PC-3 (cell line): ENCODE measurements at regions not wholly inside any gene's neighbourhood (a gene's known extent, or its start where the extent isn't known, plus 50 kb on each side); places are given as distances from the start of the nearest gene placed in this dataset.
A peak's percentile ranks its signal among the peaks of the same experiment; 100 is the strongest.

ENCODE experiments used
- ATAC-seq: fragments of 200-7000 bp; cut with Tn5 transposase; 2 replicates; pipeline ENCODE4 v1.9.1; 2020; ENCODE audit warnings: mild to moderate bottlenecking, moderate library complexity
- BruUV-seq: library from RNA; stranded (reverse); fragments of 400-500 nt; replicated peaks from 2 replicates; lab custom pipeline; 2021; lab: Mats Ljungman, UMichigan
- CTCF ChIA-PET: fragments of 300-600 bp; sonication (Branson Sonifier 250); formaldehyde crosslinking; loops from one replicate; lab custom pipeline; 2022; ENCODE audit warnings: antibody characterized with exemption; lab: Charles Lee
- POLR2A ChIA-PET: fragments of 300-600 bp; sonication (Branson Sonifier 250); formaldehyde crosslinking; loops from one replicate; lab custom pipeline; 2022; ENCODE audit warnings: antibody characterized with exemption; ENCODE audit not compliant: unreplicated experiment; lab: Charles Lee
- DNase-seq: peaks from one replicate; pipeline ENCODE4 v3.0.0-alpha.2; 2015
- H2AFZ ChIP-seq: fragments of 300-600 bp; sonication (generic); 2 replicates; pipeline ENCODE4 v1.6.0; 2016; ENCODE audit warnings: antibody characterized with exemption, low read length
- H3F3A ChIP-seq: fragments of 300-600 bp; sonication (generic); one replicate; pipeline ENCODE4 v1.6.0; 2017; ENCODE audit warnings: antibody characterized with exemption, low read length, control low read depth, mild to moderate bottlenecking; ENCODE audit not compliant: unreplicated experiment
- H3K27ac ChIP-seq: fragments of 300-600 bp; sonication (generic); 2 replicates; pipeline ENCODE4 v1.5.1; 2016; ENCODE audit warnings: mild to moderate bottlenecking, low read length
- H3K27me3 ChIP-seq: fragments of 300-600 bp; sonication (generic); 2 replicates; pipeline ENCODE4 v1.6.1; 2016; ENCODE audit warnings: low read length, mixed read lengths
- H3K36me3 ChIP-seq: fragments of 300-600 bp; sonication (generic); 2 replicates; pipeline ENCODE4 v1.6.1; 2016; ENCODE audit warnings: low read depth, mixed run types, low read length, mixed read lengths
- H3K4me1 ChIP-seq: fragments of 300-600 bp; sonication (generic); 2 replicates; pipeline ENCODE4 v1.5.1; 2016; ENCODE audit warnings: low read length; ENCODE audit not compliant: insufficient read depth
- H3K4me2 ChIP-seq: fragments of 300-600 bp; sonication (generic); 2 replicates; pipeline ENCODE4 v1.6.0; 2016; ENCODE audit warnings: low read length
- H3K4me3 ChIP-seq: fragments of 300-600 bp; sonication (generic); 2 replicates; pipeline ENCODE4 v1.5.1; 2016; ENCODE audit warnings: mild to moderate bottlenecking, low read length, mixed read lengths
- H3K79me2 ChIP-seq: fragments of 300-600 bp; sonication (generic); 2 replicates; pipeline ENCODE4 v1.6.1; 2017; ENCODE audit warnings: low read length, mixed read lengths
- H3K9ac ChIP-seq: fragments of 300-600 bp; sonication (generic); 2 replicates; pipeline ENCODE4 v1.6.0; 2016; ENCODE audit warnings: mild to moderate bottlenecking, low read length
- H3K9me2 ChIP-seq: fragments of 300-600 bp; sonication (generic); replicated peaks from 2 replicates; pipeline ENCODE4 v1.6.1; 2016; ENCODE audit warnings: mixed run types, low read length, mixed read lengths
- H3K9me3 ChIP-seq: fragments of 300-600 bp; sonication (generic); 2 replicates; pipeline ENCODE4 v1.6.1; 2016; ENCODE audit warnings: low read length, mixed read lengths
- H4K20me1 ChIP-seq: fragments of 300-600 bp; sonication (generic); 2 replicates; pipeline ENCODE4 v1.6.1; 2016; ENCODE audit warnings: low read length, mixed read lengths
- EZH2 ChIP-seq: fragments of 300-600 bp; sonication (generic); IDR thresholded peaks from one replicate; pipeline ENCODE4 v1.6.1; 2017; ENCODE audit warnings: antibody characterized with exemption, mild to moderate bottlenecking, low read length; ENCODE audit not compliant: unreplicated experiment
- EZH2phosphoT487 ChIP-seq: fragments of 300-600 bp; sonication (generic); IDR thresholded peaks from 2 replicates; pipeline ENCODE4 v1.6.1; 2018; ENCODE audit warnings: mild to moderate bottlenecking, antibody characterized with exemption, low read length, borderline replicate concordance
- intact Hi-C: fragments of 100-400 bp; cut with micrococcal nuclease; formaldehyde crosslinking; loops from 2 replicates; pipeline ENCODE4 v1.9.0; 2023
- TF ChIP-seq, protein P1 (sequence below): fragments of 300-600 bp; sonication (generic); conservative IDR thresholded peaks from 2 replicates; pipeline ENCODE4 v1.5.1; 2017; ENCODE audit warnings: antibody characterized with exemption, low read depth, mild to moderate bottlenecking, low read length

GRCh38 chr2:60675301-60675700 is 80.8 kb upstream of the PAPOLG start:
- intact Hi-C loops, result no loop called here
- H3K36me3 ChIP-seq, result no peaks in the 10 kb centered on the region

DNA sequence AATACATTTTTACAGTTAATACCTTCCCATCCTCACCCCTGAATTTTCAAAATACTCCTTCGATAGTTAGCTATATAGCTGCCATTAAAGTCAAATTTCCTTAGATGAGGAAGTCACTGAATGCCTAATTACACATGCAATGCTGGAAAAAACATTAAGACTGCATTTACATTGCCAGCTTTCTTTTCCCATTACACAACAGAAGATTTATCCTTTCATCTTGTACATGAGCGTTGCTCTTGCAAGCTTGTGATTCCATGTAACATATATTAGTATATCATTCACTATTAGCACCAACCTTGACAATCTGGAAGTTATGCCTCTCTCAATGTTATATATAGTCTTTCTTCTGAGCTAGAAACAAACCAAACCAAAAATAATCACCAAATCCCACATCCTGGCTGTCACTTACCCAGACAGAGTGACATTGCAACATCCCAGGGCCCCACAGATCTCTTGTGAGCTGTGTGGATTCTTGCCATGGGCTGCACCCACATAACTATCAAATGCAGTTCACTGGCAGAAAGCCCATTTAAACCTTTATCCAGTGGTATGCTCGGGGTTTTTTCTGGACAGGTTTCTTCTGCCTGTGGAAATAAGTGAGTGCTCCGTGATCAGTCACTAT is 79.2 kb upstream of the PAPOLG start:
- Histone ChIP-seq H2AFZ (no peak overlapping the region), H3K9me2 (no peaks in the 10 kb centered on the region), H3K27me3 (peaks cover 50% of the 10 kb centered on the region), H3K4me1 (no peaks in the 10 kb centered on the region), H3K4me3 (no peak overlapping the region), H3F3A (no peaks in the 10 kb centered on the region), H3K79me2 (no peaks in the 10 kb centered on the region), H3K36me3 (no peaks in the 10 kb centered on the region), H3K27ac (no peak overlapping the region), H3K9ac (no peak overlapping the region), H4K20me1 (no peaks in the 10 kb centered on the region), H3K9me3 (no peaks in the 10 kb centered on the region), H3K4me2 (no peak overlapping the region)
- no peak for ATAC-seq
- intact Hi-C loops, result no loop called here
- no peak for DNase-seq
- ChIA-PET CTCF (no interaction called here), POLR2A (no interaction called here)
- TF ChIP-seq, protein P1, sequence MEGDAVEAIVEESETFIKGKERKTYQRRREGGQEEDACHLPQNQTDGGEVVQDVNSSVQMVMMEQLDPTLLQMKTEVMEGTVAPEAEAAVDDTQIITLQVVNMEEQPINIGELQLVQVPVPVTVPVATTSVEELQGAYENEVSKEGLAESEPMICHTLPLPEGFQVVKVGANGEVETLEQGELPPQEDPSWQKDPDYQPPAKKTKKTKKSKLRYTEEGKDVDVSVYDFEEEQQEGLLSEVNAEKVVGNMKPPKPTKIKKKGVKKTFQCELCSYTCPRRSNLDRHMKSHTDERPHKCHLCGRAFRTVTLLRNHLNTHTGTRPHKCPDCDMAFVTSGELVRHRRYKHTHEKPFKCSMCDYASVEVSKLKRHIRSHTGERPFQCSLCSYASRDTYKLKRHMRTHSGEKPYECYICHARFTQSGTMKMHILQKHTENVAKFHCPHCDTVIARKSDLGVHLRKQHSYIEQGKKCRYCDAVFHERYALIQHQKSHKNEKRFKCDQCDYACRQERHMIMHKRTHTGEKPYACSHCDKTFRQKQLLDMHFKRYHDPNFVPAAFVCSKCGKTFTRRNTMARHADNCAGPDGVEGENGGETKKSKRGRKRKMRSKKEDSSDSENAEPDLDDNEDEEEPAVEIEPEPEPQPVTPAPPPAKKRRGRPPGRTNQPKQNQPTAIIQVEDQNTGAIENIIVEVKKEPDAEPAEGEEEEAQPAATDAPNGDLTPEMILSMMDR, result no peak
- TF ChIP-seq EZH2phosphoT487 (no peak), EZH2 (no peak)
- BruUV-seq, result no TSS peak

More at GRCh38 chr2:60675301-60675700, 80.8 kb upstream of the PAPOLG start:
- H3K79me2 ChIP-seq, result no peaks in the 10 kb centered on the region
- H3K9ac ChIP-seq, result no peak overlapping the region
- H4K20me1 ChIP-seq, result no peaks in the 10 kb centered on the region
- ChIA-PET POLR2A (no interaction called here), CTCF (interaction anchor here (0.6 to 0.9 kb wide), 3 partner anchors 10 to 1310 kb away, joined by 3 to 4 read pairs (median 3); no protein-coding TSS in a partner anchor)
- TF ChIP-seq, protein P1, result 0 out of 2 replicates have a peak, but pooled peaks have one; percentile 32
- no peak for TF ChIP-seq EZH2
- H3K27ac ChIP-seq, result no peak overlapping the region
- no peak overlapping the region for H2AFZ ChIP-seq
- no peak overlapping the region for H3K4me2 ChIP-seq
- H3K27me3 ChIP-seq, result peaks cover 59% of the 10 kb centered on the region
- no peaks in the 10 kb centered on the region for H3K9me2 ChIP-seq
- DNase-seq, result no peak
- H3K4me1 ChIP-seq, result no peaks in the 10 kb centered on the region
- H3F3A ChIP-seq, result no peaks in the 10 kb centered on the region
- H3K4me3 ChIP-seq, result no peak overlapping the region
- no peak for ATAC-seq
- BruUV-seq, result no TSS peak
- H3K9me3 ChIP-seq, result no peaks in the 10 kb centered on the region

DNA sequence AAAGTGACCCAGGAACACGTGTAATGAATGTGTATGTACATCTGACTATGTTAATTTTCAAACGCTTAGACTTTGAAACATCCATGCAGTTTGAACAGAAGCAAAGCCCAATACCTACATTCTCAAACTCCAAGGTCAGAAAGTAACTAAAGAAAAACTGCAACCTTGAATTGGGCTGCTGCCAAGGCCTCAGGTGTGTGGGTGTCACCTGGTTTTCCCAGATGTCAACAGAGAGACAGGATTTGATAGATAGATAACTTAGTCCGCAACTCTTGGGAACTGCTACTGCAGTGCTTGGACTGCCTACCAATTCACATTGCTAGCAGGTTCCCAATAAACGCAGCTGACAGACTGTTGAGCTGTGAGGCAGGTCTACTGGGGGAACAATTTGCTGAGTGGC is 78.7 kb upstream of the PAPOLG start:
- DNase-seq, result no peak
- Histone ChIP-seq H3K27ac (no peak overlapping the region), H4K20me1 (no peaks in the 10 kb centered on the region), H3K9me3 (no peaks in the 10 kb centered on the region), H3K4me2 (no peak overlapping the region), H2AFZ (no peak overlapping the region), H3K4me1 (no peaks in the 10 kb centered on the region), H3F3A (no peaks in the 10 kb centered on the region), H3K9me2 (no peaks in the 10 kb centered on the region), H3K79me2 (no peaks in the 10 kb centered on the region), H3K4me3 (no peak overlapping the region), H3K9ac (no peak overlapping the region), H3K36me3 (no peaks in the 10 kb centered on the region), H3K27me3 (peaks cover 44% of the 10 kb centered on the region)
- CTCF ChIA-PET, result no interaction called here
- no peak for TF ChIP-seq EZH2phosphoT487
- TF ChIP-seq, protein P1, result no peak
- intact Hi-C loops, result no loop called here
- no TSS peak for BruUV-seq
- POLR2A ChIA-PET, result no interaction called here
- no peak for ATAC-seq
